ENCODE measurements at regions not wholly inside any gene's neighbourhood (a gene's known extent, or its start where the extent isn't known, plus 50 kb on each side); places are given as distances from the start of the nearest gene placed in this dataset.

DNA sequence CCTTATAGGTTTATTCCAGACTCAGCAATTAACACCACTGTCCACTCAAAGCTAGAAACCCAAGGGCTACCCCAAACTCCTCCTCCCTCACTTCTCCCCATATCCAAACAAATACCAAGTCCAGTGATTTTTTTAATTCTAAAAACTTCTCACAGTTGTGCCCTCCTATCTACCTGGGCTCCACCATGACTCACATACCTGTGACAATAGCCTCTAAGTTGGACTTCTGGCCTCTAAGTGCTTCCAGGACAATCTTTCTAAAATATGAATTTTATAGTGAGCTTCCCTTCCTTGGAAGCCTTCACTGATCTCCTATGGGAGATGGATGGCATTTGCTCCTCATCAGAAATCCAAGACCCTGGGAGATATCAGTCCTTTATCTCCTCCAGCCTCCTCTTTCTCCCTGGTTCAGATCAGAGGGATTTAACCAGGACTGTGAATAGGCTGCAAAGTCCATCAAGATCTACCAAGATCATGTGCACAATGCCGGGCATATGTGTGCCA lies 219.3 kb downstream of the TOMM20 start:
- TF ChIP-seq CTCF (IDR thresholded peaks at IDR 0.05) = no peak
- TF ChIP-seq SIN3A (IDR thresholded peaks at IDR 0.05; ENCODE audit: borderline replicate concordance, low read depth, low read length) = no peak
- no peak for TF ChIP-seq GABPA (IDR thresholded peaks at IDR 0.05; ENCODE audit: low read depth)
- no peak for TF ChIP-seq YY1 (IDR thresholded peaks at IDR 0.05; ENCODE audit: low read depth)
- TF ChIP-seq FOXM1 (IDR thresholded peaks at IDR 0.05; ENCODE audit: low read depth) = no peak
- TF ChIP-seq CHD2 (IDR thresholded peaks at IDR 0.05; ENCODE audit: low read length, partially characterized antibody) = no peak
- no peak for TF ChIP-seq NFIC (IDR thresholded peaks at IDR 0.05; ENCODE audit: borderline replicate concordance)
- no peak for TF ChIP-seq RFX5 (IDR thresholded peaks at IDR 0.05; ENCODE audit: low read length)
- no peak for TF ChIP-seq REST (IDR thresholded peaks at IDR 0.05; ENCODE audit: low read depth, low read length)

All from SK-N-SH (cell line).